SK-N-SH treated with all-trans-retinoic acid at 6 μM for 48 hours (cell line): ENCODE measurements at regions not wholly inside any gene's neighbourhood (a gene's known extent, or its start where the extent isn't known, plus 50 kb on each side); places are given as distances from the start of the nearest gene placed in this dataset.

Experiments used
- CSDC2 ChIP-seq: fragments of 250-450 bp; sonication (Bioruptor Pico); IDR thresholded peaks from 2 replicates; pipeline ENCODE4 v1.5.0; 2020; ENCODE audit warnings: mild to moderate bottlenecking, moderate library complexity
- ESRRG ChIP-seq: fragments of 250-450 bp; sonication (Bioruptor Pico); IDR thresholded peaks from 2 replicates; pipeline ENCODE4 v1.6.1; 2021; ENCODE audit warnings: mild to moderate bottlenecking
- PPARA ChIP-seq: fragments of 250-450 bp; sonication (Bioruptor Pico); IDR thresholded peaks from 2 replicates; pipeline ENCODE4 v1.5.0; 2020; ENCODE audit warnings: mild to moderate bottlenecking, borderline replicate concordance
- RARB ChIP-seq: fragments of 250-450 bp; sonication (Bioruptor Pico); IDR thresholded peaks from 2 replicates; pipeline ENCODE4 v1.8.0; 2021; ENCODE audit warnings: mild to moderate bottlenecking, moderate library complexity
- SNAI2 ChIP-seq: fragments of 250-450 bp; sonication (Bioruptor Pico); IDR thresholded peaks from 2 replicates; pipeline ENCODE4 v1.5.0; 2020; ENCODE audit warnings: mild to moderate bottlenecking, moderate library complexity
- ZFP3 ChIP-seq: fragments of 250-450 bp; sonication (Bioruptor Pico); IDR thresholded peaks from 2 replicates; pipeline ENCODE4 v1.5.0; 2020; ENCODE audit warnings: mild to moderate bottlenecking, moderate library complexity
- ZFP30 ChIP-seq: fragments of 450-650 bp; formaldehyde crosslinking; IDR thresholded peaks from 2 replicates; pipeline ENCODE4 v1.5.0; 2022; ENCODE audit warnings: mild to moderate bottlenecking, moderate library complexity
- TF ChIP-seq, protein P1 (sequence below): fragments of 250-450 bp; sonication (Bioruptor Pico); IDR thresholded peaks from 2 replicates; pipeline ENCODE4 v1.8.0; 2020; ENCODE audit warnings: mild to moderate bottlenecking, moderate library complexity, borderline replicate concordance
- TF ChIP-seq, protein P2 (sequence below): fragments of 250-450 bp; sonication (Bioruptor Pico); IDR thresholded peaks from 2 replicates; pipeline ENCODE4 v1.5.1; 2020; ENCODE audit warnings: low read depth, mild to moderate bottlenecking, moderate library complexity
- TF ChIP-seq, protein P3 (sequence below): fragments of 250-450 bp; sonication (Bioruptor Pico); IDR thresholded peaks from 2 replicates; pipeline ENCODE4 v1.5.0; 2020; ENCODE audit warnings: mild to moderate bottlenecking, moderate library complexity

DNA sequence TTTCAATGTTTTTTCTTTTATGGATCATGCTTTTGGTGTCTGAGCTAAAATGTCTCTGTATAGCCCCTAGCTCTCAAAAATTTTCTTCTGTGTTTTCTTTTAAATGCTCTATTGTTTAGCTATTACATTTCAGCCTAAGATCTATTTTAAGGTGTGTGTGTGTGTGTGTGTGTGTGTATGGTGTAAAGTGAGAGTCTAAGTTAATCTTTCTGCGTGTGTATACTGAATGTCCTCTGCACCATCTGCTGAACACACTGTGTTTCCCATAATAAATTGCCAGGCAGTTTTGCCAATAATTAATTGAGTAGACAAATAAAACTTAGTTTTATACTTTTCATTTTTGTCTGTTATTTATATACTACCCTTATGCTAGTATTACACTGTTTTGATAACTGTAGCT is 2096.3 kb upstream of the C9orf72 start:
- TF ChIP-seq, protein P1, sequence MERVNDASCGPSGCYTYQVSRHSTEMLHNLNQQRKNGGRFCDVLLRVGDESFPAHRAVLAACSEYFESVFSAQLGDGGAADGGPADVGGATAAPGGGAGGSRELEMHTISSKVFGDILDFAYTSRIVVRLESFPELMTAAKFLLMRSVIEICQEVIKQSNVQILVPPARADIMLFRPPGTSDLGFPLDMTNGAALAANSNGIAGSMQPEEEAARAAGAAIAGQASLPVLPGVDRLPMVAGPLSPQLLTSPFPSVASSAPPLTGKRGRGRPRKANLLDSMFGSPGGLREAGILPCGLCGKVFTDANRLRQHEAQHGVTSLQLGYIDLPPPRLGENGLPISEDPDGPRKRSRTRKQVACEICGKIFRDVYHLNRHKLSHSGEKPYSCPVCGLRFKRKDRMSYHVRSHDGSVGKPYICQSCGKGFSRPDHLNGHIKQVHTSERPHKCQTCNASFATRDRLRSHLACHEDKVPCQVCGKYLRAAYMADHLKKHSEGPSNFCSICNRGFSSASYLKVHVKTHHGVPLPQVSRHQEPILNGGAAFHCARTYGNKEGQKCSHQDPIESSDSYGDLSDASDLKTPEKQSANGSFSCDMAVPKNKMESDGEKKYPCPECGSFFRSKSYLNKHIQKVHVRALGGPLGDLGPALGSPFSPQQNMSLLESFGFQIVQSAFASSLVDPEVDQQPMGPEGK (CRISPR knock-in tag), result no peak
- TF ChIP-seq ZFP3 (CRISPR knock-in tag) (no peak), ESRRG (CRISPR knock-in tag) (no peak), PPARA (CRISPR knock-in tag) (no peak), RARB (CRISPR knock-in tag) (no peak), CSDC2 (CRISPR knock-in tag) (no peak), ZFP30 (no peak), SNAI2 (CRISPR knock-in tag) (no peak)
- TF ChIP-seq, protein P2, sequence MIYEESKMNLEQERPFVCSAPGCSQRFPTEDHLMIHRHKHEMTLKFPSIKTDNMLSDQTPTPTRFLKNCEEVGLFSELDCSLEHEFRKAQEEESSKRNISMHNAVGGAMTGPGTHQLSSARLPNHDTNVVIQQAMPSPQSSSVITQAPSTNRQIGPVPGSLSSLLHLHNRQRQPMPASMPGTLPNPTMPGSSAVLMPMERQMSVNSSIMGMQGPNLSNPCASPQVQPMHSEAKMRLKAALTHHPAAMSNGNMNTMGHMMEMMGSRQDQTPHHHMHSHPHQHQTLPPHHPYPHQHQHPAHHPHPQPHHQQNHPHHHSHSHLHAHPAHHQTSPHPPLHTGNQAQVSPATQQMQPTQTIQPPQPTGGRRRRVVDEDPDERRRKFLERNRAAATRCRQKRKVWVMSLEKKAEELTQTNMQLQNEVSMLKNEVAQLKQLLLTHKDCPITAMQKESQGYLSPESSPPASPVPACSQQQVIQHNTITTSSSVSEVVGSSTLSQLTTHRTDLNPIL, result no peak
- TF ChIP-seq, protein P3, sequence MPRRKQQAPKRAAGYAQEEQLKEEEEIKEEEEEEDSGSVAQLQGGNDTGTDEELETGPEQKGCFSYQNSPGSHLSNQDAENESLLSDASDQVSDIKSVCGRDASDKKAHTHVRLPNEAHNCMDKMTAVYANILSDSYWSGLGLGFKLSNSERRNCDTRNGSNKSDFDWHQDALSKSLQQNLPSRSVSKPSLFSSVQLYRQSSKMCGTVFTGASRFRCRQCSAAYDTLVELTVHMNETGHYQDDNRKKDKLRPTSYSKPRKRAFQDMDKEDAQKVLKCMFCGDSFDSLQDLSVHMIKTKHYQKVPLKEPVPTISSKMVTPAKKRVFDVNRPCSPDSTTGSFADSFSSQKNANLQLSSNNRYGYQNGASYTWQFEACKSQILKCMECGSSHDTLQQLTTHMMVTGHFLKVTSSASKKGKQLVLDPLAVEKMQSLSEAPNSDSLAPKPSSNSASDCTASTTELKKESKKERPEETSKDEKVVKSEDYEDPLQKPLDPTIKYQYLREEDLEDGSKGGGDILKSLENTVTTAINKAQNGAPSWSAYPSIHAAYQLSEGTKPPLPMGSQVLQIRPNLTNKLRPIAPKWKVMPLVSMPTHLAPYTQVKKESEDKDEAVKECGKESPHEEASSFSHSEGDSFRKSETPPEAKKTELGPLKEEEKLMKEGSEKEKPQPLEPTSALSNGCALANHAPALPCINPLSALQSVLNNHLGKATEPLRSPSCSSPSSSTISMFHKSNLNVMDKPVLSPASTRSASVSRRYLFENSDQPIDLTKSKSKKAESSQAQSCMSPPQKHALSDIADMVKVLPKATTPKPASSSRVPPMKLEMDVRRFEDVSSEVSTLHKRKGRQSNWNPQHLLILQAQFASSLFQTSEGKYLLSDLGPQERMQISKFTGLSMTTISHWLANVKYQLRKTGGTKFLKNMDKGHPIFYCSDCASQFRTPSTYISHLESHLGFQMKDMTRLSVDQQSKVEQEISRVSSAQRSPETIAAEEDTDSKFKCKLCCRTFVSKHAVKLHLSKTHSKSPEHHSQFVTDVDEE (CRISPR knock-in tag), result no peak
